ENCODE measurements at regions not wholly inside any gene's neighbourhood (a gene's known extent, or its start where the extent isn't known, plus 50 kb on each side); places are given as distances from the start of the nearest gene placed in this dataset.
"Not testable (repeated sequence)": the region's sequence is repeated elsewhere in the genome, so short reads cannot be mapped to it uniquely, and the experiment has no call there.

DNA sequence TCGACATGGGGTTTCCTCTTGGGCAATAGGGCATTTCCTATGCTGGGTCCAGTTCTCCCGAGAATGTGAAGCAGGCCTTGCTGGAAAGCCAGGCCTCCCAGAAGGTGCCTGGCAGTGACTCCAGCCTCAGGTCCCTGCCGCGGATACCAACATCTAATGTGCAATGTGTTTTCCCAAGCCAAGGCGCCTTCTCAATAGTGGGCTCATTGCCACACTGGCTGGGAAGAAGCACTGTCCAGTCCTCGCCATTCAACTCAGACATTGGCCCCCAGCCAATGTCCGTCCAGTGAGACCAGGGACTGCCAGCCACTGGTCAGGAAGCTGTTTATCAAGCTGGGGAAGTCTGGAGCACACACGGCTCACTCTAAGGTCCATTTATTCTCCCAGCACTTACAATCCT is 317.9 kb downstream of the ANAPC1 start:
- H3K27me3 Mint-ChIP-seq; H3K27ac Mint-ChIP-seq; H3K9me3 Mint-ChIP-seq; H3K4me1 Mint-ChIP-seq; H3K4me3 Mint-ChIP-seq; DNase-seq (ENCODE audit: low spot score in 2 of 2); H3K36me3 Mint-ChIP-seq; ATAC-seq (ENCODE audit: low read depth): not testable (repeated sequence)

DNA sequence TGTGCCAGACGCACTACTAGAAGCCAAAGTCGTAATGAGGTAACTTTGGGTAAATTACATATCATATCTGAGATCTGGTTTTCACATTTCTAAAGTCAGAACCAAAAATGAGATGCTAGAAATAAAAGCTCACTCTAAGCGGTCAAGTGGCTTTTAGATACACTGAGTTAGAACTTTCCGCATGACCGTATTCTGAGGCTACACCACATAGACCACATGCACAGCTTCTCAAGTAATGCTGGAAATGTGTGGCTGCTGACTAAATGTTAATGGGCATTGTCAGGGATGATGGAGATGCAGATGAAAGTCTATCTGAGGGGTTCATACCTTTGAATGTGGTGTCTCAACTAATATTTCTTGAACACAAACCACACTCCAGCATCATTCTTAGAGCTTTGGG is 316.8 kb downstream of the ANAPC1 start:
- not testable (repeated sequence) for H3K27ac Mint-ChIP-seq; H3K9me3 Mint-ChIP-seq; ATAC-seq (ENCODE audit: low read depth); H3K4me3 Mint-ChIP-seq; H3K4me1 Mint-ChIP-seq; H3K27me3 Mint-ChIP-seq; DNase-seq (ENCODE audit: low spot score in 2 of 2); H3K36me3 Mint-ChIP-seq

DNA sequence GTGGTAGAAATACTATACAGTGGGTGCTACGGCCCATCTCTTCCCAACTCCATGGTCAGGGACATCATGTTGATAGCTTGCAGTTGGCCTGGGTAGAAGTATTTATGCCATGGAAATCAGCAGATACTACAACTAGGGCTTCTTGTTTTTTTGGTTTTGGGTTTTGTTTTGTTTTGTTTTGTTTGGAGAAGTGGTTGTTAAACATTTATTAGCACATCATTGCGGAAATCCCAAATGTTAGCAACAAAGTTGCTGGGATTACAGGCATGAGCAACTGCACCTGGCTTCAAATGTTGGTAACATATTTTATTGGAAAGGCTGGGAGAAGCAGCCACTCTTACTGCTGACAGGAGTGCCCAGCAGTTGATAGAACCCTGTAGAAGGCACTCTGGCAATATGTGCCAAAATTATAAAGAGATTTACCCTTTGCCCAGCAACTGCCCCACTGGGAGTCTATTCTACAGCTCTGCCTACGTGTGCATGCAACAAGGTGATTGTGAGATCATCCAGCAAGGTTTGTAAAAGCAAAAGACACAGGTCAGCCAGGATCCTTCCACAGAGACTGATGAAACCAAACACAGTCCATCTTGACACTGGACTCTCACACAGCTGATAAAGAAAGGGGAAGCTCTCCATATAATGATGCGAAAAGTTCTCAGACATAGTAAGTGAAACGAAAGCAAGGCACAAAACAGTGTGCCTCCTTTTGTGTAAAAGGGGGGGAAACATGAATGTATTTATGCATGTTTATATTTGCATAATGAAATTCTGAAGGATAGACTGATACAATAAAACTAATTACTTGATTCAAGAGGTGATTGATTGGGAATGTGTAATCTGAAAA is 314.4 kb downstream of the ANAPC1 start:
- ATAC-seq (ENCODE audit: low read depth): peak; percentile 59

DNA sequence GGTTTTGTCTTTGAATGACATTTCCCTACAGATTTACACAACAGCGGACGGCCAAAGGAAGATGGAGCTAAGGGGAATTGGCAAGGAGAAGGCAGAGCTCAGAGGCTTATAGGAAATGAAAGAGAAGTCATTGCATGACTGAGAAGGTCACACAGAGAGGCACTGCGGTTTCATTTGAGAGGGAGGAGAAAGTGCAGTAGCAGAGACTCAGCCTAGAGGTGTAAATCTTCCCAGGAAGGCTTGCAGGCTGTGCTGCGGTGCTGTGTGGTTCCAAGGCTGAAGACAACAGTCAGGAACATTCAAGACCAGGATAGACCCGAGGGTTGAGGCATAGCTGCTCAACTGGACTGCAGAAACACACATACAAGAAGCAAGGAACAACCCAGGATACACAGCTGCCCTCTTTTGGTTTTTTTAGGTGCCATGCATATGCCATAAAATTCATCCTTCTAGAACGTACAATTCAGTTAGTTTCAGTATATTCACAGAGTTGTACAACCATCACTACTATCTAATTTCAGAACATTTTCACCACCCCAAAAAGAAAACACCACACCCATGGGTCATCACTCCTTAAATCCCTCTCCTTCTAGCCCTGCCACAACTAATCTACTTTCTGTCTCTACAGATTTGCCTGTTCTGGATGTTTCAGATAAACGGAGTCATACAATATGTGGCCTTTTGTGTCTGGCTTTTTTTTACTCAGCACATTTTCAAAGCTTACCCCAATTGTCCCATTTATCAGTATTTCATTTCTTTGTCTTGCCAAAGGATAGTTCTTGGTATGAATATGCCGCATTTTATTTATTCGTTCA is 313.5 kb downstream of the ANAPC1 start:
- H3K27me3 Mint-ChIP-seq; H3K27ac Mint-ChIP-seq; DNase-seq (ENCODE audit: low spot score in 2 of 2); H3K9me3 Mint-ChIP-seq; H3K36me3 Mint-ChIP-seq; H3K4me1 Mint-ChIP-seq: not testable (repeated sequence)
- peak; percentile 84 for ATAC-seq (ENCODE audit: low read depth)
- peak overlapping the region; percentile 32 for H3K4me3 Mint-ChIP-seq

More for the DNA sequence above, 314.4 kb downstream of the ANAPC1 start:
- not testable (repeated sequence) for H3K36me3 Mint-ChIP-seq; H3K4me3 Mint-ChIP-seq; H3K4me1 Mint-ChIP-seq; H3K27me3 Mint-ChIP-seq; H3K9me3 Mint-ChIP-seq; DNase-seq (ENCODE audit: low spot score in 2 of 2); H3K27ac Mint-ChIP-seq

DNA sequence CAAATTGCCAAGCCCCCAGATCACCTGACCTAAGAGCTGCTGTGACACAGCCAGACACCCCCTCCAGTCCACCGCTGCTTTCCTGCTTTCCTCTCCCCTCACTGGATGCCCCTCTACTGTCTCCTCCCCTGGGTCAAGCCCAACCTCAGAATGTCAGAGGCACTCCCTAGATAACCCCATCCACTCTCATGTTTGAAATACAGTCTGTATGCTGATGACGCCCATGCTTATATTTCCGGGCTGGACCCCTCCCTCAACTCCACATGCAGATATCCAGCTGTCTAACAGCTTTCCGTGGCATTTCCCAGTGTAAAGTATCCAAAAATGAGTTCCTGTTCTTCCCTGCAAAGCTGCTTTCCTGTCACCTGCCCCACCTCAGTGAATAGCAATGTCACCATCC is 309.2 kb downstream of the ANAPC1 start:
- not testable (repeated sequence) for H3K4me3 Mint-ChIP-seq; H3K4me1 Mint-ChIP-seq; H3K27me3 Mint-ChIP-seq; ATAC-seq (ENCODE audit: low read depth); H3K36me3 Mint-ChIP-seq; H3K9me3 Mint-ChIP-seq; H3K27ac Mint-ChIP-seq; DNase-seq (ENCODE audit: low spot score in 2 of 2)

DNA sequence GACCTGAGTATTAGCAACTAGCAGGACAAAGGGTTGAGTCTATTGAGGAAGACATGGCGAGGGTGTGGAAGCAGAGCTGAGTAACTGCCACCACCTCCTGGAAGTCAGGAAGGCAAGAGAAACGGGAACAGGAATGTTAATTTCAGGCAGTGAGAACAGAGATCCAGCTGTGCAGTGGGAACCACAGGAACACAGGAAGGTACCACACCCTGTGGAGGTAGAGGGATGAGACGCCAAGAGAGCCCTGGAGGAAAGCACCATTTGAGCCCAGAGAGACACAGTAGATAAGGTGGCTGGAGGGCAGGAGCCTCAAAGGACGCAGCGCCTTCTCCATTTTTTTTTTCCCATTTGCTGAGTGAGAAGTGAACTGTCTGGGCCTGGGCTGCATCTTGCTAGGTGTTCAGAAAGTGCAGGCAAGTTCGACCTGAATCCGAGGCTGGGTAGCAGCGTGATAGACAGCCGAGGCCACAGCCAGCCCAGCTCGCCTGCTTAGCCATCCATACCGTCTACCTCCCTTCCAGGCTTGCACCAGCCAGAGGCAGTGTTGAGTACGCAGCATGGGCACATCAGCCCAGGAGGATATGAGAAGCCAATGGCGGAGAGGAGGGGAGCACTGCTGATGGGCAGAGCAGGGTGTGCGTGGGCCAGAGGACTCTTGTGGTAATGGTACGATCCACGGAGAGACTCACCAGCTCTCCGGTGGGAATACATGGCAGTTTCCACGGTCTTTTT is 306.7 kb downstream of the ANAPC1 start:
- H3K36me3 Mint-ChIP-seq; H3K4me1 Mint-ChIP-seq; DNase-seq (ENCODE audit: low spot score in 2 of 2); ATAC-seq (ENCODE audit: low read depth); H3K4me3 Mint-ChIP-seq; H3K9me3 Mint-ChIP-seq; H3K27me3 Mint-ChIP-seq; H3K27ac Mint-ChIP-seq: not testable (repeated sequence)

GRCh38 chr2:111579500-111580134 is 304.4 kb downstream of the ANAPC1 start:
- H3K27ac Mint-ChIP-seq; H3K4me1 Mint-ChIP-seq; H3K9me3 Mint-ChIP-seq; H3K4me3 Mint-ChIP-seq; H3K27me3 Mint-ChIP-seq; DNase-seq (ENCODE audit: low spot score in 2 of 2); ATAC-seq (ENCODE audit: low read depth); H3K36me3 Mint-ChIP-seq: not testable (repeated sequence)

DNA sequence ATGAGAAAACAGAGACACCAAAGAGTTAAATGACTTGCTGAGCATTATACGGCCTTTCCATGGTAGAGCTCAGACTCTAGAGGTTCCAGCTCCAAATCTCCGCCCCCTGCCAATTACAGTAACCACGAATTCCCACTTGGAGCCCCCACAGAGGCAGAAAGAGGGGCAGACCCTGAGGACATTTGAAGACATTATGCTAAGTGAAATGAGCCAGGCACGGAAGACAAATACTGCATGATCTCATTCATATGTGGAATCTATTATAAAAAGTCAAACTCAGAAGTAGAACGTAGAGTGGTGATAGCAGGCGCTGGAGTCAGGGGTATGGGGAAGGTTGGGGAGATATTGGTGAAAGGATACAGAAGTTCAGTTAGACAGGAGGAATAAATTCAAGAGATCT is 303.4 kb downstream of the ANAPC1 start:
- H3K9me3 Mint-ChIP-seq; H3K27me3 Mint-ChIP-seq; ATAC-seq (ENCODE audit: low read depth); H3K4me1 Mint-ChIP-seq; H3K27ac Mint-ChIP-seq; DNase-seq (ENCODE audit: low spot score in 2 of 2); H3K36me3 Mint-ChIP-seq; H3K4me3 Mint-ChIP-seq: not testable (repeated sequence)

GRCh38 chr2:111582090-111582489 is 301.9 kb downstream of the ANAPC1 start:
- not testable (repeated sequence) for H3K4me1 Mint-ChIP-seq; H3K36me3 Mint-ChIP-seq; H3K27me3 Mint-ChIP-seq; H3K4me3 Mint-ChIP-seq; ATAC-seq (ENCODE audit: low read depth); DNase-seq (ENCODE audit: low spot score in 2 of 2); H3K27ac Mint-ChIP-seq; H3K9me3 Mint-ChIP-seq

GRCh38 chr2:111583480-111583879 is 300.5 kb downstream of the ANAPC1 start:
- ATAC-seq (ENCODE audit: low read depth); H3K4me1 Mint-ChIP-seq; H3K36me3 Mint-ChIP-seq; H3K9me3 Mint-ChIP-seq; H3K27me3 Mint-ChIP-seq; H3K4me3 Mint-ChIP-seq; DNase-seq (ENCODE audit: low spot score in 2 of 2); H3K27ac Mint-ChIP-seq: not testable (repeated sequence)

DNA sequence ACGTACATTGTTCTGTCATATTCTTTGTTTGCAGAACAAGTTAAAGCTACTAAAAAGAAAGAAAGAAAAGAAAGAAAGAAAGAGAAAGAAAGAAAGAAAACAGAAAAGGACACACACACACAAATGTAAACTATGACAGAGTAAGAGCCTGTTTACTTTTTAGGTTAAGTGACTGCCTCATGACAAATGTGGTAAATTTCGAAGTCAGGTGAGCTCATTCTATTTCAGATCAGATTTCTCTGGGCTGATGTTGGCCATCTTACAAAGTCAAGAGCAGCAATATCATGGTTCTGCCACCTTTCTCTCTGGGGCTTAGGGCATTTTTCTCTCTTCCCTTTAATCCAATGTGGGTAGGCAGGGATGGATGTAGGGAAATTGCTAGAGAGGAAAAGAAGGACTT is 299.5 kb downstream of the ANAPC1 start:
- H3K4me1 Mint-ChIP-seq; H3K27me3 Mint-ChIP-seq; H3K9me3 Mint-ChIP-seq; H3K36me3 Mint-ChIP-seq; H3K4me3 Mint-ChIP-seq; DNase-seq (ENCODE audit: low spot score in 2 of 2); H3K27ac Mint-ChIP-seq; ATAC-seq (ENCODE audit: low read depth): not testable (repeated sequence)

- H3K4me3 Mint-ChIP-seq; H3K36me3 Mint-ChIP-seq; H3K9me3 Mint-ChIP-seq; H3K27ac Mint-ChIP-seq; H3K27me3 Mint-ChIP-seq; ATAC-seq (ENCODE audit: low read depth); DNase-seq (ENCODE audit: low spot score in 2 of 2); H3K4me1 Mint-ChIP-seq: not testable (repeated sequence)
These were observed 299.0 kb downstream of the ANAPC1 start for GRCh38 chr2:111584950-111585349.

GRCh38 chr2:111586014-111586413 is 298.0 kb downstream of the ANAPC1 start:
- H3K9me3 Mint-ChIP-seq; H3K27me3 Mint-ChIP-seq; DNase-seq (ENCODE audit: low spot score in 2 of 2): not testable (repeated sequence)

GRCh38 chr2:111595072-111595471 is 288.9 kb downstream of the ANAPC1 start:
- not testable (repeated sequence) for ATAC-seq (ENCODE audit: low read depth); DNase-seq (ENCODE audit: low spot score in 2 of 2); H3K4me3 Mint-ChIP-seq

More at GRCh38 chr2:111586014-111586413, 298.0 kb downstream of the ANAPC1 start:
- not testable (repeated sequence) for H3K4me3 Mint-ChIP-seq; ATAC-seq (ENCODE audit: low read depth); H3K27ac Mint-ChIP-seq; H3K4me1 Mint-ChIP-seq; H3K36me3 Mint-ChIP-seq

More at GRCh38 chr2:111595072-111595471, 288.9 kb downstream of the ANAPC1 start:
- H3K27ac Mint-ChIP-seq, H3K9me3 Mint-ChIP-seq, H3K4me1 Mint-ChIP-seq, H3K27me3 Mint-ChIP-seq, H3K36me3 Mint-ChIP-seq: not testable (repeated sequence)
